Ovary (tissue), 3 donors: ENCODE measurements at regions not wholly inside any gene's neighbourhood (a gene's known extent, or its start where the extent isn't known, plus 50 kb on each side); places are given as distances from the start of the nearest gene placed in this dataset.

ENCODE experiments used
- CTCF ChIP-seq, 3 donors: fragments of 450-650 bp in 2 of 3; fragments of 200-600 bp in 1 of 3; IDR thresholded peaks; one replicate each; pipeline versions ENCODE4 v1.5.1 to v1.8.0; 2016 to 2022; ENCODE audit warnings: antibody characterized with exemption in 3 of 3, mild to moderate bottlenecking in 1 of 3
- POLR2A ChIP-seq: fragments of 450-650 bp; IDR thresholded peaks from one replicate; pipeline ENCODE4 v1.6.1; 2017; ENCODE audit warnings: antibody characterized with exemption, mild to moderate bottlenecking, moderate library complexity
- donor health status: DM: no; HTN: no; CAD: no.

- TF ChIP-seq CTCF (IDR thresholded peaks at IDR 0.05), result no peak
- TF ChIP-seq POLR2A, result no peak
Measured at GRCh38 chr16:86068722-86069121, 169.8 kb downstream of the IRF8 start.
